Amniotic stem cell (primary cell): ENCODE measurements at regions not wholly inside any gene's neighbourhood (a gene's known extent, or its start where the extent isn't known, plus 50 kb on each side); places are given as distances from the start of the nearest gene placed in this dataset.

Experiments used
- DNase-seq: peaks from one replicate; lab custom pipeline; 2025; lab: John Stamatoyannopoulos, UW

DNA sequence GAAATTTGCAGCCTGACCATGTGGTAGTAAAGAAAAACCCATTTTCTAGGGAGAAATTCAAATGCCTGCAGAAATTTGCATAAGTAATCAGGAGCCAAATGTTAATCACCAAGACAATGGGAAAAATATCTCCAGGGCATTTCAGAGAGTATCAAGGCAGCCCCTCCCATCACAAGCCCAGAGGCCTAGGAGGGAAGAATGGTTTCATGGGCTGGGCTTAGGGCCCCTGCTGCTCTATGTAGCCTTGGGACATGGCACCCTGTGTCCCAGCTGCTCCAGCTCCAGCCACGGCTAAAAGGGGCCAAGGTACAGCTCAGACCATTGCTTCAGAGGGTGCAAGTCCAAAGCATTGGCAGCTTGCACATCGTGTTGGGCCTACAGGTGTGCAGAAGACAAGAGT is 117.2 kb upstream of the RALGAPA2 start:
- DNase-seq, result no peak

DNA sequence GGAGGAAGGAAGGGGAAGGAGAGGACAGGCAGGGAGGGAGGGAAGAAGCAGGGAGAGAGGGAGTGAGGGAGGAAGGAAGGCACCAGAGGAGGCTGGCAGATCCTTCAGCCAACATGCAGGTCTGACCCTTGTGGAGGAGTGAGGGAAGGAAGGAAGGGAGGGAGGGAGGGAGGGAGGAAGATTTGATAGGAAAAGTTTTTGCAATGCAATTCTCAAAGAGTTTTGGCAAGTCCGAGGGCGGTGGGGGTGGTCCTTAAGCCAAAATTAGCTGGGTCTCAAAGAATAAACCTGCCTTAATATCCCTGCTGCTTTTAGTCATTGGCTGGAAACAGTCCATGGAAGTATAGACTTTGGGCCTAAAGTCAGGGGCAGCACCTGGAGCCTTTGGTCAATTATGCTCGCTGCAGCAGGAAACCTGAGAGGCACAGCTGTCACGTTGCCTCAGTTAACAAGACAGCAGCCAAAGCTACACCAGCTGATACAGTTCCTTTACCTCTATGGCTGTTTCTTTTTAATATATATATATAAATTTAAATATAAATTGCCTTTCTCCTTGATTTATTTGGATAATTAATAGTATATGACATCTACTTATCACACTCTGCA is 115.7 kb upstream of the RALGAPA2 start:
- DNase-seq, result no peak

DNA sequence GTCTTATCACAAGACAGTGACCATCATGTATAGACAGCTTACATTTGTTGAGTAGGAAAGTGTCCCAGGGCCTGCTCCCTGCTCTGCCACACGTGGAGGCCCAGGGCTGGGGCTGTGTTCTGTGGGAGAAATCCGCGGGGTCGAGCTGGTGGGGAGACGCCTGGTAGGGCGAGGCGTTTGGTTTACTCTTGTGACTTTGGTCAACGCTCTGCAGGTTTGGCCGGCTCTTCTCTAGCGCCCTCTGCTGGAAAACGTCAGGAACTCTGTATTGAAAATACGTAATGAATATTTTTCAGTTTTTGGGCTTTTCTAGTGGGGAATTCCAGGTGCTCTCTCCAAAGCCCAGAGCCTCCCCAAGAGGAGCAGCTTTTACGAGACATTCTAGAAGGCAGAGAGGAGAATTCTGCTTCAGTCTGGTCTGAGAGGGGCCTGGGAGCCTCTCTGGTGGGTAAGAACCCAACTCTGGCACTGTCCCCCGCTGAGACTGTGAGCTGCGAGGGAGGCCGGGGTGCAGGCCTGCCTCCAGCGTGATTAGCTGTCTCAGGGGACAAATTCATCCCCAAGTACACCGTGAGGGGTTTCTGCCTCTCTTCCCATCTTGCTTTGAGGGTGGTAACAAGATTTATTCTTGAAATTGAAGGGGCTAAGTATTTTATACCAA is 112.6 kb upstream of the RALGAPA2 start:
- DNase-seq, result no peak

DNA sequence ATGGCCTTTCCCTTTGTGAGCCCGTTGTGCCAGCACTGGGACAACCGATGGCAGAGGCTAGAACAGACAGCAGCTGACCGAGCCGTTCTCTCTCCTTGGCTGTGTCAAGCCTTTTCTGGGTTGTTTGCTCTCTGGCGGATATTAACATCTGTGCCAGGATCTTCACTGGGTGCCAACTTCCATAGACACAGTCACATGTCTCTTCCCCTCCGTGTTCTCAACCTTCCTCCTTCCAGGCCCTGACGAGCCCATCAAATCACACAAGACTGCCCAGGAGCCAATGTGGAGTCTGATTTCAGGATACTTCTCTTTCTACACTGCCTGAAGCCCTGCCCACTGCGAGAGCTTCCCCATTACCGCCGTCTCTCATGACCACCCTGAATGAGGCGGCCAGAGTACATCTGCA is 111.0 kb upstream of the RALGAPA2 start:
- DNase-seq, result no peak

DNA sequence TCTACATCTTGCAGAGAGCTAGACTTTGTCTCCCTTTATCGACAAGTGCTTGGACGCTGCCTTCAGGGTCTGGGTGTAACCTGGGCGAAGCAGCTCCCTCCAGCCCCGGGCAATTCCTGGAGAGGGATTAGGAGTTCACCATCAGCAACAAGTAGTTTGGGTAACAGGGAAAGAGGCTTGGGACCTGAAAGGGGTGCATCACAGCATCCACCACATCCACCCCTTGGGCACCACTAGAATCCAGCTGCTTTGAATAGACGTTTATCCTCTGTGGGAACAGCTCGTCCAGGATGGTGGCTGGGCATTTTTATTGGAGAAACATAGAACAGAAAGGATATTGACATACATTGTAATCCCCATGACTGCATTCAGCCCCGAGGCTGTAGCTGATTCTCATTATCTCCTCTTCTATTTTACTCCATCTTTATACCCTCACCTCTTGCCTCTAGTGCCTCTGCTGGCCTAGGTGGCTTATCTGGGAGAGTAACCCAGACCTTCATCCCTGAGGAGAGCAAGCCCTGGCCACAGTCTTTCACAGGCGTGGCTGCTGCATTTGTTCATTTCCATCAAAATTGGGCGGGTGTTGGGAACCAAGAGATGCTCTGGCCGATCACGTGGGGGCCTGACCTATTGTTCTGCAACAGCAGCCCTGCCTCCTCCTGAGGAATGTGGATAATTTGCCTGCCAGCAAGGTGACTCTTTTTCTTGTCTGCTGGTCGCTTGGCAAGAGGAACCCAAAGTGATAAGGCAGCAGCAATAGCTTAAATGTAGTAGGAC is 109.2 kb upstream of the RALGAPA2 start:
- DNase-seq, result no peak

DNA sequence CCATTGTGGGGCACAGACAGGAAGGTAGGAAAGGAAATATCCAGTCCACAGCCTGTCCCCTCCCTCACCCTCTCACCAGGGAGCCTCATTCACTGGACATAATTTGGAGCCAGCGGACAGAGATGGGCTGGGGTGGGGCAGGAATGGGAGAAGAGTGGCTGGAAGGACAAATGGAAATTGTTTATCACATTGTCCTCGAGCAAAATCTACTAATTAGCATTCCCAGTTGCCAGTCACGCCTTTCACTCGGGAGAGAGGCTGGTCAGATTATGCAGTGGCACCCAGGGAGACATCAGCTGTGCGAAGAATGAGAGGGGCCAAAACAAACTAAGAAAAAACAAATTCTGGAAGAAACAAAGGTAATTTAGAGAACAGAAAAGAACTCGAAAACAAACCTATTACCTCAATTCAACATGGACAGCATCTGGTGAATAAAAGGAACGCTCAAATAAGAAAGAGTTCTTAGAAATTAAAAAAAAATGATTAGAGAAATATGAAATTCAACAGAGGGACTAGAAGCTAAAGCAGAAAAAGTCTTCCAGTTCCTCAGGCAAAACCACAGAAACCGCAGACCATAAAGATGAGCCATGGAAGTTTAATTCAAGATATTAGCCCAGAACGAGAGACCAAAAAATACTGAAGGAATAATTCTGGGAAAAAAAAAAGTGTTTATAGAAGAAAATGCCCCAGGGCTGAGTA is 108.5 kb upstream of the RALGAPA2 start:
- DNase-seq, result no peak

DNA sequence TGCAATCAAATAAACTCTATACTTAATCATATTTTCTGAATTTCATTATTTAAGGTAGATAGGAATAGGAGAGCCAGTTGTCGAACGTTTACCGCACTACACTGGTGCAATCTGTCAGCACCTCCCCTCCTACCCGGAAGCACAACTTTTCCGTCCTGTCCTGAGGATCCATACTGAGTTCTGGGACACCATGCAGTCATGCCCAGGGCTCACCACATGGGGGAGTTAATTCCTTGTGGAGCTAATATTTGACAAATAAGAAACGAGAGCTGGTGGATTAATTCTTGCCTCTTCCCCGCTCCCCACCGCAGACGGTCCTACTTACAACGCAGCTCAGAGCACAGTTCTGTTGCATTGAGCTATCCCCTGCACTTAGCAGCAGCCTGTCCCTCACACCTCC is 107.7 kb upstream of the RALGAPA2 start:
- no peak for DNase-seq

DNA sequence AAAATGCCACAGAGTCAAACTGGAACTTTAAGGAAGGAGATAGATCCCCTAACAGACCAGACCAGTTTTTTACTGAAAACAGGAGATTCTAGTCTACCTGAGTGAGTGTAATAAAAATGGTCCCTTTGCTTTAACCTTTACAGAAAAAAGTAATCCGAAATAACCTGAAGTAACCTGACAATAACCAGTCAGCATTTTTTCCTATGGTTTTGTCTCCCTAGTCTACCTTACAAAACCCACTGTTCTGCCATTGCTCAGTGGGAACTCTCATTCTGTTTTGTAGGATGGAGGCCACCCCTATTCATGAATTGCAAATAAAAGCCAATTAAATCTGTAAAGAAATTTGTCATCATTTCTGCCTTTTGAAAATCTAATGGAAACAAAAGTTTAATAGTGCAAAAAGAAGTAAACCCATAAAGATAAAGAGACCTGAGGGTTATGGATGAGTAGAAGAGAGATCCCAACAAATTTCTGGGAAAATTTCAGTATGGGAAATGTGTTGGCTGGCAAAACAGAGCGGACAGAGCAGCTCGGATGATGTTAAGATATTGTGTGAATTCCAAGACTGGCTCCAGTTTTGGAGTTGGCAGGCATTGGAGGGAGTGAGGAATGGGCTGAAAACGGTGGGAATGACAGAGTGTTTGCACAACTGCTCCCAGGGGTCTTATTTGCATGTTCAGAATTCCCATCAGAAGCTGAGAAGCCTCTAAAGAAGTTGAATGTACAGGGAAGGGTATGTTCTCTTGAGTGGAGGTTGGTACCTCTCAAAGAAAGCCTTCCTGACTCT is 104.7 kb upstream of the RALGAPA2 start:
- no peak for DNase-seq

DNA sequence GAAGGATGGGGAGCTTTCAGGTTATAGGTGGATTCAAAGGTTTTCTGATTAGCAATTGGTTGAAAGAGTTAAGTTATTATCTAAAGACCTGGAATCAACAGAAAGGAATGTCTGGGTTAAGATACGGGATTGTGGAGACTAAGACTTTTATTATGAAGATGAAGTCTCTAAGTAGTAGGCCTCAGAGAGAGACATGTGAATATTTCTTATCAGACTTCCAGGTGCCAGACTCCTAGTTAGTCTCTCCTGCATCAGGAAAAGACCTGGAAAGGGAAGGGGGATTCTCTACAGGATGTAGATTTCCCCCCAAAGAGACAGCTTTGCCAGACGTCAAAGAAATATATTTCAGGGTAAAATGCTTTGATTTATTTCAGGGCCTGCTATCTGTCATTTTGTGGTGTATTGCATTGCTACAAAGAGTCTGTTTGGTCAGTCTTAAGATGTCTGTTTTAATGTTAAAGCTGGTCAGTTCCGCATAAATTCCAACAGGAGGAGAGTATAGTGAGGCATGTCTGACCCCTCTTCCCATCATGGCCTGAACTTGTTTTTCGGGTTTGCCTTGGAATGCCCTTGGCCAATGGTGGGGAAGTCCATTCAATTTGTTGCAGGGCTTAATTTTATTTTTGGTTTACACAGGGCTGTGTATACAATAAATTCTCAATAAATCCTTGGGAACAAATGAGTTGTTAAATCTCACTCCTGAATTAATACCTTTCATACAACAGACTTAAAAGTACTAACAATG is 103.4 kb upstream of the RALGAPA2 start:
- DNase-seq, result no peak

DNA sequence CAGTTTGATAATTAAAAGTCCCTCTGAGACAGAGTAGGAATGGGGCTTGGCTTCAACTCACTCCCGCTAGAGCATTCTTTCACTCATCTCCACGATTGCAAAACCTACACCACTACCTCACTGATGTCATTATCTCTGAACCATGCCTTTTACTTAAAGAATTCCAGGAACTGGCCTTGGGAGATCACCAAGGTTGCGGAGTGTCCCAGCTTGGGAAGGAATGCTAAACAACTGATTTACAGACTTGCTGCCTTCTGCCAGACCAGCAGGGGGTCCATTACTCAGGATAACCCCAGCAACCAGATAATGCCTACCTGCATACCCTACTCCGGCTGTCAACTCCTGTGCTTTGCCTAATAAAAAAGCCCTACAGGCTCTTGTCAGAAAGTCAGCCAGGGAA is 102.2 kb upstream of the RALGAPA2 start:
- no peak for DNase-seq

DNA sequence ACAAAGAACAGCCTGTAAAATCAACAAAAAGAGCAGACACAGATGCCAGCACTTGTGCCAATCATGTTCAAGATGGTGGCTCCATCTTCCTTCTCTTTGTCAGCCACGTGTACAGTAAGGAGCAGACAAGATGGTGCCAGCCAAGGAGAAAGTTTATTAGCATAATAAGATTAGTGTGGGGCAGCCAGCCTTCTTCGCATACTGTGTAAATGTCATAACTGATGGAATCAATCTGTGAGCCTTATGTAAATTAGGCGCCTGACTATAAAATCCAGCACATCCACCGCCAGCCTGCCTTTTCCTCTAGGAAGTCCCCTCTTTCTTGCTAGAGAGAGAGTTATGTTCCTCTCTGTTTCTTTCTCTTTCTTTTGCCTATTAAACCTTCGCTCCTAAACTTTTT is 99.7 kb upstream of the RALGAPA2 start:
- no peak for DNase-seq

DNA sequence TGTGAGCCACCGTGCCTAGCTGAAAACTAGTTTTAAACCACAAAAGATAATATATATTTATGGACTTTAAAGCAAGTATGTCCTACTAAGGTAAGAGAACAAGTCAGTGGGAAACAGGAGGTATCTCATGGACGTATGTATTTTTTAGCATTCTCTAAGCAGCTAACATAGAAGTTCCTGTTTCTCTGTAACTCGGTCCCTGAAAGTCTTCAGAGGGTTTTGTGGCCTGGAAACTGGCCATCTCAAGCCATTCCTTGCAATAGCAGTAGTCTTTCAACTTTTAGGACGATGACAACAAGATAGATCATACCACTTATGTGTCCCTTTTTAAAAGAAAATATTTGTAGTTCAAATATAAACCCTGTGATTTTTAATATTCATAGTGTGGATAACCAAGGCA is 95.6 kb upstream of the RALGAPA2 start:
- DNase-seq, result no peak

DNA sequence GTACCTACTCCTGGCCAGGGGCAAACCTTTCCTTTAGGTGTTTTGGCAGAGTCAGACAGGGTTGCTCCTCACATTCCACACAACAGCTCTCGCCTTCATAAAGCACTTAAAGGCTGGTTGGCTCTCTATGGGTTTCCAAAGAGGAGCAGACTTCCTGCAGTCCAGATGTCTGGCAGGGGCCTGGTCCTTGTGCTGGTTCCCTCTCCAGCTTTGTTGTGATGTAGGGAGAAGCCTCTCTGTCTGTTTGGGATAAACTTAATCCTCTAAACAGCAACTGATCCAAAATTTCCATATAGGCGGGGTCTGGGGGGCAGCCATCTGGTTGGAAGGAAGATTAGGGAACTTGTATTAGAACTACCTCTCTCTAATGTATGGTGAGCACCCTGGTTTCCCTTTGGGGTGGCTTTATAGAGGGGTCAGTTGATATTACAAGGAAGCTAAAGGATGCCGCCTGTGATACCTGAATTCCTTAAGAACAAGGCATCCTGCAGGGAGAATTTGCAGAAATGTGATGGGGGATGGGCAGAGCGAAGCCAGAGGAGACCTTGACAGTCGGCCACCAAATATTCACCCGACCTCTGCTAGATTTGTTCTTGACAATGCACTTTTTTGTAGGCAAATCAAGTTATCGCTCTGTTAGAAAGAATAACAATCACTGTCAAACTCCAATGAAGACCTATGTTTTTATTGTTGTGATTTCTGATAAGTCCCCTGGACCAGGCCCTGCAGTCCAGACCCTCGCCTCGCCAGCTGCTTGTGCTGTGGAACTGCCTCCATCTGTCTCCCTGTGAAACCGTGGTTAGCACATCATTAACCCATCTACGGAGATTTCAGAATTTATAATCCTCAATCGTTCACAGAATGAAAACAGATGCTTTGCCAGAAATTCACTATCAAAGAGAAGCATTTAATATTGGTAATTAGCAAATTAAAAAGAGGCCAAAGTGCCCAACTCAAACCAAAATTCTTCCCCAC is 94.0 kb upstream of the RALGAPA2 start:
- no peak for DNase-seq

DNA sequence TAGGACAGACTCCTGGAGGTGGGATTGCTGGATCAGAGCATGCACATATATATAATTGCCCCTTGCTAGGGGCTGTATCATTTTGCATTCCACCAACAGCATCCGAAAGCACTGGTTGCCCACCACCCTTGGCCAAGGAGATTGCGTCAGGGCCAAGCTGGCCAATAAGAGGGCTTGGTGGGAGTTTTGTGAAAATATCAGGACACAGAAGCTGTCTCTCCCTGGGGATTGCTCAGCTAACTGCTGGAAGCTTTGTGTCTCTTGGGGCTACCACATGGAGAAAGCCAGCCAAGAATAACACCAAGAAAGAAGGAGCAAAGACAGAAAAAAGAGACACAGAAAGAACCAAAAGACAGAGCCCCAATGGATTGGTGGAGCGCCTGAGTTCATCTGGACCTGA is 90.6 kb upstream of the RALGAPA2 start:
- no peak for DNase-seq

DNA sequence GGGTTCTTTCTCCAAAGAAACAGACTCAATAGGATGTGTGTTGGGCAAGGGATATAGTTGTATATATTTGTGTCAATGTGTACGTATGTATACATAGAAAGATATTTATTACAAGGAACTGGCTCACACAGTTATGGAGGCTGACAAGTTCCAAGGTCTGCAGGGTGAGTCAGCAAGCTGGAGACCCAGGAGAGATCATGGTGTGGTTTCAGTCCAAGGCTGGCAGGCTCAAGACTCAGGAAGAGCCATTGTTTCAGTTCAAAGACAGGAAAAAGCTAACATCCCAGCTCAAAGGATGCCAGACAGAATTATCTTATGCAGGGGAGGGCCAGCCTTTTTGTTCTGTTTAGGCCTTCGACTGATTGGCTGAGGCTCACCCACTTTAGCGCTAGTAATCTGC is 89.9 kb upstream of the RALGAPA2 start:
- DNase-seq, result no peak

DNA sequence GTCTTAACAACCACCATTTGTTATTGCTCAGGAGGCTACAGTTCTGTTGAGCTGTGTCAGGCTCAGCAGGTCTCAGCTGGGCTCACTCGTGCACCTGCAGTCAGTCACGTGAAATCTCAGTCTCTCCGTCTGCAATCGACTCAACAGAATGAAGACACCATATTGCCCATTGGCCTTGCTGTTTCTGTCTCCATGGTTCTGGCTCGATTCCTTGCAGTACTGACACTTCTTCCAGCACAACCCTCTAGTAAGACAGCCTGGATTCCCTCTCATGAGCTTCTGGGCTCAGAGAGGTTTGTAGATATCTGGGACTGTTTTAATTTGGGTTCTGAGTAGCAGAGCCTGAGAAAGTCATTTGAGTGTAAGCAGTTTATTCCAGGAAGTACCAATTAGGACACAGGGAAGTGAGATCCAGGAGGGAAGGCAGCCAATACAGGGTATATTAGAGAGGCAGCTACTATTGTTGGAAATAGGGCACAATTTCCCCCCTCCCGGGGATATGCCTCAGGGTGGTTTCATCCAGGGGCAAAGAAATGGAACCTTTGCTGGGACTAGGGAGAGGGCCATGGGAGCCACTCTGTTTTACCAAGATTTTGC is 87.4 kb upstream of the RALGAPA2 start:
- no peak for DNase-seq

DNA sequence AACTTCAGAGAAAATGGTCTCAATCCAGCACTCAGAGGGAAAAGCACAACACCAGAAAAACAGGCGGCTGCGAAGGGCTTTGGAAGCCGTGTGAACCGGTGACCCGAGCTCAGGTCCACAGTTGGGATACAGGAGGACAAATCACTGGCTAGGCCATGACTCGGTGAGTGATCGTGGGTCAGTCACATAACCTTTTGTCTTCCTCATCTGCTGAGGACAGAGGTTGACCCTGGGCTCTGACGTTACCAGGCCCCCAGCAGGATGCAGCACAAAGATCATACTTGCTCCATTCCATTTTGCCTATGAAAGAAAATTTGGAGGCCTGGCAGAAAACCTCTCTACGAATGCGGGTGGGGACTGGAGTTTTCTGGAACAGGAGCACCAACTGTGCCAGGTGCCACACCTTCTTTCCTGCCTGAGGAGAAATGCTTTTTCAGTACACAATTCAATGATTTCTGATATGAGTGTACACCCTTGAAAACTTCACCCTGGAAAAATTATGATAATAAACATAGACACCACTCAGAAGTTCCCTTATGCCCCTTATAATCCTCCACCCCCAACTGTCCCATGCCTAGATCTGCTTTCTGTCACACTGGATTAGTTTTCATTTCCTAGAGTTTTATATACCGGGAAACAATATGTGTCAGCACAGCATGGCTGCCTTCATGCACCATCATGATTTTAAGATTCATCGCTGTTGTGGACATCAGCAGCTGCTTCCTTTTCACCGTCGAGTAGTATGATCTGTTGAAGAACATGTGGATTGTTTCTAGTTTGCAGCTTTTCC is 85.3 kb upstream of the RALGAPA2 start:
- DNase-seq, result no peak

DNA sequence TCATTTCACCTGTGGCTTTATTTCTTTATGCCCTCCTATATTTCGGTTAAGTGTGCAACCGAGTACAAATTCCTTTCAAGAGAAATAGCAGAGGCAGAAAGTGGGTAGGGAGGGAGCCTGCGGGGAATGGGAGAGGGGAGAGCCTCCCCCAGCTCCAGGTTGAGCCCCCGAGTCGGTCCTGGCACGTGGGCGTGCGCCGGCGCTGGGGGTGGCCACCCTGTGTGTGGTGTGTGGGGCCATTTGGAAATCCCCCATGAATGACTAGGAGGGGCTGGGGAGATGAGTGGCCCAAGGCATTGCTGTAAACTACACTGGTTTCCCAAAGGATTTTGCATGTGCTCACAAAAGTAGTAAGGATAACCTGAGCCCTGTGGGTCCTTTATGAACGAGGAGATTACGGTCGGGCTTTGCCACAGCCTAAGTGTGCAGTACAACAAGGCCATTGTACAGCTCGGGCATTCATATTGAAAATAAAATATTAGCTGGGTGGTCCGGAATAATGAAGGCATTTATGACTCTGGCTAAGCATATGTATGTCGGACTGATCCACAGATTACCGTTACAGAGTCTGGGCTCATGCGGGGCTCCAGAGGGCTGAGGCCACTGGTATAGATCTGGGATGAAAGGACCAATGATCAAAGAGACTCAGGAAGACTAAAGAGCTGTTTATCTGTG is 84.5 kb upstream of the RALGAPA2 start:
- no peak for DNase-seq
